Dendritic cell treated with granulocyte-macrophage colony-stimulating factor and Interleukin-4, amounts not matched to agents 40 ng/mL and 50 ng/mL, for 4 days (primary cell): ENCODE measurements at regions not wholly inside any gene's neighbourhood (a gene's known extent, or its start where the extent isn't known, plus 50 kb on each side); places are given as distances from the start of the nearest gene placed in this dataset.
"Not testable (repeated sequence)": the region's sequence is repeated elsewhere in the genome, so short reads cannot be mapped to it uniquely, and the experiment has no call there.

Experiments
- H3K27ac Mint-ChIP-seq: one replicate; pipeline ENCODE4 v1.8.0; 2022; ENCODE audit warnings: mild to moderate bottlenecking, mixed read lengths
- H3K27me3 Mint-ChIP-seq: one replicate; pipeline ENCODE4 v1.8.0; 2022; ENCODE audit warnings: mild to moderate bottlenecking, mixed read lengths
- H3K36me3 Mint-ChIP-seq: one replicate; pipeline ENCODE4 v1.8.0; 2022; ENCODE audit warnings: low read depth, mixed read lengths
- H3K4me1 Mint-ChIP-seq: one replicate; pipeline ENCODE4 v1.8.0; 2022; ENCODE audit warnings: low read depth, mixed read lengths
- H3K4me3 Mint-ChIP-seq: one replicate; pipeline ENCODE4 v1.8.0; 2022; ENCODE audit warnings: mild to moderate bottlenecking, moderate library complexity, mixed read lengths
- H3K9me3 Mint-ChIP-seq: one replicate; pipeline ENCODE4 v1.8.0; 2022; ENCODE audit warnings: mixed read lengths
- intact Hi-C: fragments of 100-400 bp; cut with micrococcal nuclease; formaldehyde crosslinking; loops from one replicate; pipeline ENCODE4 v1.15.0; 2022

- no peaks in the 10 kb centered on the region for H3K36me3 Mint-ChIP-seq
- no peaks in the 10 kb centered on the region for H3K4me1 Mint-ChIP-seq
- no peaks in the 10 kb centered on the region for H3K27me3 Mint-ChIP-seq
- no peak overlapping the region for H3K4me3 Mint-ChIP-seq
- H3K9me3 Mint-ChIP-seq: no peaks in the 10 kb centered on the region
- intact Hi-C loops: no loop called here
- no peak overlapping the region for H3K27ac Mint-ChIP-seq
Measured at GRCh38 chr5:152549709-152550108, 144.6 kb upstream of the NMUR2 start.

- intact Hi-C loops: no loop called here
- Mint-ChIP-seq H3K4me3 (no peak overlapping the region), H3K27ac (no peak overlapping the region), H3K36me3 (no peaks in the 10 kb centered on the region), H3K27me3 (no peaks in the 10 kb centered on the region), H3K9me3 (no peaks in the 10 kb centered on the region), H3K4me1 (no peaks in the 10 kb centered on the region)
Measured at GRCh38 chr5:152551061-152551460, 146.0 kb upstream of the NMUR2 start.

GRCh38 chr5:152556784-152557183 is 151.7 kb upstream of the NMUR2 start:
- no peak overlapping the region for H3K27ac Mint-ChIP-seq

GRCh38 chr5:152560512-152561137 is 155.5 kb upstream of the NMUR2 start:
- Mint-ChIP-seq H3K36me3 (no peaks in the 10 kb centered on the region), H3K9me3 (no peaks in the 10 kb centered on the region), H3K4me1 (no peaks in the 10 kb centered on the region), H3K4me3 (no peak overlapping the region), H3K27me3 (no peaks in the 10 kb centered on the region), H3K27ac (no peak overlapping the region)
- intact Hi-C loops: loop anchor here (10.0 kb wide), 1 partner anchor 1404 kb away; no protein-coding TSS in a partner anchor

More at GRCh38 chr5:152556784-152557183, 151.7 kb upstream of the NMUR2 start:
- intact Hi-C loops: no loop called here
- H3K9me3 Mint-ChIP-seq: no peaks in the 10 kb centered on the region
- no peaks in the 10 kb centered on the region for H3K36me3 Mint-ChIP-seq
- H3K4me3 Mint-ChIP-seq: no peak overlapping the region
- no peaks in the 10 kb centered on the region for H3K27me3 Mint-ChIP-seq
- no peaks in the 10 kb centered on the region for H3K4me1 Mint-ChIP-seq

GRCh38 chr5:152568016-152568415 is 162.9 kb upstream of the NMUR2 start:
- H3K4me1 Mint-ChIP-seq: no peaks in the 10 kb centered on the region
- H3K27ac Mint-ChIP-seq: no peak overlapping the region
- H3K27me3 Mint-ChIP-seq: no peaks in the 10 kb centered on the region
- H3K4me3 Mint-ChIP-seq: no peak overlapping the region
- intact Hi-C loops: loop anchor here (10.0 kb wide), 1 partner anchor 1397 kb away; no protein-coding TSS in a partner anchor
- H3K9me3 Mint-ChIP-seq: no peaks in the 10 kb centered on the region
- H3K36me3 Mint-ChIP-seq: no peaks in the 10 kb centered on the region

GRCh38 chr5:152572812-152573211 is 167.7 kb upstream of the NMUR2 start:
- no peaks in the 10 kb centered on the region for H3K9me3 Mint-ChIP-seq
- no peak overlapping the region for H3K4me3 Mint-ChIP-seq
- H3K27ac Mint-ChIP-seq: no peak overlapping the region
- no peaks in the 10 kb centered on the region for H3K27me3 Mint-ChIP-seq
- intact Hi-C loops: no loop called here
- no peaks in the 10 kb centered on the region for H3K36me3 Mint-ChIP-seq
- no peaks in the 10 kb centered on the region for H3K4me1 Mint-ChIP-seq

GRCh38 chr5:152584103-152584502 is 179.0 kb upstream of the NMUR2 start:
- intact Hi-C loops: no loop called here
- no peaks in the 10 kb centered on the region for H3K36me3 Mint-ChIP-seq
- no peak overlapping the region for H3K27ac Mint-ChIP-seq

GRCh38 chr5:152592416-152592815 is 187.3 kb upstream of the NMUR2 start:
- H3K27me3 Mint-ChIP-seq: no peaks in the 10 kb centered on the region

More at GRCh38 chr5:152584103-152584502, 179.0 kb upstream of the NMUR2 start:
- H3K9me3 Mint-ChIP-seq: peaks cover 60% of the 10 kb centered on the region
- no peaks in the 10 kb centered on the region for H3K4me1 Mint-ChIP-seq
- H3K27me3 Mint-ChIP-seq: no peaks in the 10 kb centered on the region
- no peak overlapping the region for H3K4me3 Mint-ChIP-seq

GRCh38 chr5:152593388-152593787 is 188.3 kb upstream of the NMUR2 start:
- Mint-ChIP-seq H3K27me3 (no peaks in the 10 kb centered on the region), H3K36me3 (no peaks in the 10 kb centered on the region), H3K4me1 (no peaks in the 10 kb centered on the region), H3K27ac (no peak overlapping the region), H3K9me3 (peaks cover 14% of the 10 kb centered on the region), H3K4me3 (no peak overlapping the region)
- intact Hi-C loops: no loop called here

More at GRCh38 chr5:152592416-152592815, 187.3 kb upstream of the NMUR2 start:
- Mint-ChIP-seq H3K4me3 (no peak overlapping the region), H3K4me1 (no peaks in the 10 kb centered on the region), H3K9me3 (peaks cover 14% of the 10 kb centered on the region), H3K36me3 (no peaks in the 10 kb centered on the region), H3K27ac (no peak overlapping the region)
- intact Hi-C loops: no loop called here

- Mint-ChIP-seq H3K36me3 (no peaks in the 10 kb centered on the region), H3K27ac (no peak overlapping the region), H3K27me3 (no peaks in the 10 kb centered on the region), H3K4me1 (no peaks in the 10 kb centered on the region), H3K4me3 (no peak overlapping the region), H3K9me3 (no peaks in the 10 kb centered on the region)
- intact Hi-C loops: no loop called here
Measured at GRCh38 chr5:152595405-152595804, 190.3 kb upstream of the NMUR2 start.

GRCh38 chr5:152599096-152599495 is 194.0 kb upstream of the NMUR2 start:
- intact Hi-C loops: no loop called here
- H3K27me3 Mint-ChIP-seq: no peaks in the 10 kb centered on the region
- H3K9me3 Mint-ChIP-seq: no peaks in the 10 kb centered on the region
- H3K4me3 Mint-ChIP-seq: no peak overlapping the region
- no peaks in the 10 kb centered on the region for H3K36me3 Mint-ChIP-seq
- no peak overlapping the region for H3K27ac Mint-ChIP-seq
- no peaks in the 10 kb centered on the region for H3K4me1 Mint-ChIP-seq

- Mint-ChIP-seq H3K27ac (no peak overlapping the region), H3K4me1 (no peaks in the 10 kb centered on the region), H3K36me3 (no peaks in the 10 kb centered on the region), H3K4me3 (no peak overlapping the region), H3K9me3 (no peaks in the 10 kb centered on the region), H3K27me3 (no peaks in the 10 kb centered on the region)
- intact Hi-C loops: no loop called here
Measured at GRCh38 chr5:152601806-152602732, 197.0 kb upstream of the NMUR2 start.

GRCh38 chr5:152606050-152606449 is 201.0 kb upstream of the NMUR2 start:
- H3K9me3 Mint-ChIP-seq, H3K36me3 Mint-ChIP-seq, H3K27ac Mint-ChIP-seq, H3K27me3 Mint-ChIP-seq, intact Hi-C loops, H3K4me3 Mint-ChIP-seq, H3K4me1 Mint-ChIP-seq: not testable (repeated sequence)

GRCh38 chr5:152606776-152607364 is 201.8 kb upstream of the NMUR2 start:
- intact Hi-C loops: no loop called here
- H3K4me1 Mint-ChIP-seq: no peaks in the 10 kb centered on the region
- H3K36me3 Mint-ChIP-seq: no peaks in the 10 kb centered on the region
- H3K9me3 Mint-ChIP-seq: no peaks in the 10 kb centered on the region
- no peak overlapping the region for H3K4me3 Mint-ChIP-seq
- H3K27me3 Mint-ChIP-seq: no peaks in the 10 kb centered on the region
- no peak overlapping the region for H3K27ac Mint-ChIP-seq
